Endodermal cell (in vitro differentiated cells): ENCODE measurements at regions not wholly inside any gene's neighbourhood (a gene's known extent, or its start where the extent isn't known, plus 50 kb on each side); places are given as distances from the start of the nearest gene placed in this dataset.
A peak's percentile ranks its signal among the peaks of the same experiment; 100 is the strongest.

ENCODE experiments used
- DNase-seq: peaks from one replicate; pipeline ENCODE4 v3.0.0-alpha.2; 2017
- H3K27ac ChIP-seq: 2 replicates; pipeline ENCODE4 v1.5.1; 2013; ENCODE audit warnings: mild to moderate bottlenecking, low read depth, low read length, moderate library complexity
- H3K27me3 ChIP-seq: 2 replicates; pipeline ENCODE4 v1.6.1; 2013; ENCODE audit warnings: mild to moderate bottlenecking, low read length, moderate library complexity; ENCODE audit not compliant: insufficient read depth, control insufficient read depth, poor library complexity, severe bottlenecking
- H3K36me3 ChIP-seq: 2 replicates; pipeline ENCODE4 v1.7.0; 2013; ENCODE audit warnings: mild to moderate bottlenecking, low read length, moderate library complexity; ENCODE audit not compliant: control insufficient read depth, insufficient read depth
- H3K4me1 ChIP-seq: one replicate; pipeline ENCODE4 v1.7.0; 2013; ENCODE audit warnings: low read length; ENCODE audit not compliant: control insufficient read depth, insufficient read depth
- H3K4me3 ChIP-seq: 2 replicates; pipeline ENCODE4 v1.5.1; 2013; ENCODE audit warnings: mild to moderate bottlenecking, low read length, moderate library complexity
- H3K9ac ChIP-seq: 2 replicates; pipeline ENCODE4 v1.6.1; 2013; ENCODE audit warnings: mild to moderate bottlenecking, low read length, moderate library complexity; ENCODE audit not compliant: poor library complexity, severe bottlenecking; ENCODE audit errors: extremely low read depth
- H3K9me3 ChIP-seq: 2 replicates; pipeline ENCODE4 v1.6.1; 2013; ENCODE audit warnings: mild to moderate bottlenecking, low read length, moderate library complexity; ENCODE audit not compliant: control insufficient read depth
- H3K27ac Mint-ChIP-seq: 2 replicates; pipeline ENCODE4 v1.8.0; 2020; ENCODE audit warnings: mixed read lengths
- H3K27me3 Mint-ChIP-seq: 2 replicates; pipeline ENCODE4 v1.8.0; 2021; ENCODE audit warnings: mild to moderate bottlenecking, mixed read lengths; ENCODE audit not compliant: insufficient read depth
- H3K36me3 Mint-ChIP-seq: 2 replicates; pipeline ENCODE4 v1.8.0; 2020; ENCODE audit warnings: low read depth, mixed read lengths
- H3K4me1 Mint-ChIP-seq: 2 replicates; pipeline ENCODE4 v1.8.0; 2020; ENCODE audit warnings: mixed read lengths
- H3K4me3 Mint-ChIP-seq: 2 replicates; pipeline ENCODE4 v1.8.0; 2020; ENCODE audit warnings: mild to moderate bottlenecking, moderate library complexity, mixed read lengths
- H3K9me3 Mint-ChIP-seq: 2 replicates; pipeline ENCODE4 v1.8.0; 2020; ENCODE audit warnings: mild to moderate bottlenecking, mixed read lengths
- WGBS, 2 experiments: methylation state at CpG; one replicate each; pipeline versions ENCODE4 v1.1.5 to v1.1.7; 2013; ENCODE audit warnings: missing lambda C conversion rate in 2 of 2, mixed read lengths in 1 of 2; ENCODE audit not compliant: insufficient coverage in 1 of 2, insufficient read length in 1 of 2; 5-methylcytosine and 5-hydroxymethylcytosine counted together
- TF ChIP-seq, protein P1 (sequence below): fragments of 200-600 bp; sonication (generic); conservative IDR thresholded peaks from 2 replicates; pipeline ENCODE4 v1.5.0; 2021; ENCODE audit warnings: antibody characterized with exemption, mild to moderate bottlenecking

GRCh38 chr2:207219676-207220501, 54.1 kb upstream of the KLF7 start:
- Histone ChIP-seq H3K27me3 (no peaks in the 10 kb centered on the region), H3K4me1 (peaks cover 14% of the 10 kb centered on the region), H3K9ac (no peak overlapping the region), H3K4me3 (no peak overlapping the region), H3K9me3 (no peaks in the 10 kb centered on the region), H3K27ac (peak overlapping the region; percentile 54), H3K36me3 (no peaks in the 10 kb centered on the region)
- TF ChIP-seq, protein P1, sequence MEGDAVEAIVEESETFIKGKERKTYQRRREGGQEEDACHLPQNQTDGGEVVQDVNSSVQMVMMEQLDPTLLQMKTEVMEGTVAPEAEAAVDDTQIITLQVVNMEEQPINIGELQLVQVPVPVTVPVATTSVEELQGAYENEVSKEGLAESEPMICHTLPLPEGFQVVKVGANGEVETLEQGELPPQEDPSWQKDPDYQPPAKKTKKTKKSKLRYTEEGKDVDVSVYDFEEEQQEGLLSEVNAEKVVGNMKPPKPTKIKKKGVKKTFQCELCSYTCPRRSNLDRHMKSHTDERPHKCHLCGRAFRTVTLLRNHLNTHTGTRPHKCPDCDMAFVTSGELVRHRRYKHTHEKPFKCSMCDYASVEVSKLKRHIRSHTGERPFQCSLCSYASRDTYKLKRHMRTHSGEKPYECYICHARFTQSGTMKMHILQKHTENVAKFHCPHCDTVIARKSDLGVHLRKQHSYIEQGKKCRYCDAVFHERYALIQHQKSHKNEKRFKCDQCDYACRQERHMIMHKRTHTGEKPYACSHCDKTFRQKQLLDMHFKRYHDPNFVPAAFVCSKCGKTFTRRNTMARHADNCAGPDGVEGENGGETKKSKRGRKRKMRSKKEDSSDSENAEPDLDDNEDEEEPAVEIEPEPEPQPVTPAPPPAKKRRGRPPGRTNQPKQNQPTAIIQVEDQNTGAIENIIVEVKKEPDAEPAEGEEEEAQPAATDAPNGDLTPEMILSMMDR, result no peak
- Mint-ChIP-seq H3K36me3 (no peaks in the 10 kb centered on the region), H3K27me3 (no peaks in the 10 kb centered on the region), H3K27ac (no peak overlapping the region), H3K9me3 (no peaks in the 10 kb centered on the region), H3K4me1 (peaks cover 41% of the 10 kb centered on the region), H3K4me3 (no peak overlapping the region)
- 87 to 93% methylated on average over 9 to 10 of the region's 10 CpGs for WGBS, 2 experiments
- DNase-seq, result no peak

DNA sequence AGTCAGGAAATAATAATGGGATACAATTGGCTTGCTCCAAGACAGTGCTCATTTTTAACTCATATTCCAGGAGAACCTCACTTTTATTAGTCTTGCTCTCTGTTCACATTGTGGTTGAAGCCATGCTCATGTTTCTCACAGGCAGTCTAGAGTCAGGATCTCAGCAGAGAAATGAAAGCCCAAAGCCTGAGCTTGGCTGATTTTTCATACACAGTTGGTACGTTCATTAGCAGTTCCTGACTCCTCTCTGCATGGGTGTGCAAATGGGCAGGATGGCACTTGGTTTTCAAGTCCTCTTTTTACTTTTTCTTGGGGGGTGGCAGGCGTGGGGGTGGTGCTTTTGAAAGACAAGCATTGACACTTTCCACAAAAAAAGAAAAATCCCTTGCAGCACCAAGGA, 56.0 kb upstream of the KLF7 start:
- Histone ChIP-seq H3K4me1 (peaks cover 25% of the 10 kb centered on the region), H3K27me3 (no peaks in the 10 kb centered on the region), H3K27ac (no peak overlapping the region), H3K4me3 (no peak overlapping the region), H3K9me3 (no peaks in the 10 kb centered on the region), H3K36me3 (no peaks in the 10 kb centered on the region), H3K9ac (no peak overlapping the region)
- Mint-ChIP-seq H3K4me1 (peaks cover 47% of the 10 kb centered on the region), H3K36me3 (no peaks in the 10 kb centered on the region), H3K27ac (no peak overlapping the region), H3K4me3 (no peak overlapping the region), H3K27me3 (no peaks in the 10 kb centered on the region), H3K9me3 (no peaks in the 10 kb centered on the region)
- 79 to 100% methylated on average over 1 to 2 of the region's 2 CpGs for WGBS, 2 experiments
- DNase-seq, result no peak
- TF ChIP-seq, protein P1, result no peak

DNA sequence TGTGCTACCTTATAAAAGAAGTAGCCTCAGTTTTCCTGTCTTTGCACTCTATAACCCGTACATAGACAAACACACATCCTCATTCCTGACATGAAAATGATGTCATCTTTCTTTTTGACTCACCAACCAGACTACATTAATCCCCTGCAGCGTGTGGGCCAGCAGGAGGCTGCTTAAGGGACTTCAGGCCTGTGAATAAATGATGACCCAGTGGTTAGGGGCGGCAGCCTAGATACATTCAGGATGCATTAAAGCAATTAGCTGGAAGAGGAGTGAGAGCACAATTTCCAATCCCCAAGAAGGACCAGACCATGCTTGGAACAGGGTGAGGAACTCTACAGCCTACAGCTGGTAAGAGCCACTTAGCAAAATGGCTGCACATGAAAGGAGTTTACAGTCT, 57.3 kb upstream of the KLF7 start:
- Mint-ChIP-seq H3K27ac (no peak overlapping the region), H3K27me3 (no peaks in the 10 kb centered on the region), H3K9me3 (no peaks in the 10 kb centered on the region), H3K4me1 (peaks cover 59% of the 10 kb centered on the region), H3K4me3 (no peak overlapping the region), H3K36me3 (no peaks in the 10 kb centered on the region)
- peaks cover 36% of the 10 kb centered on the region for H3K4me1 ChIP-seq
- H3K9ac ChIP-seq, result no peak overlapping the region
- TF ChIP-seq, protein P1, result no peak
- no peak overlapping the region for H3K4me3 ChIP-seq
- WGBS, 2 experiments, result 83 to 87% methylated on average over 2 to 3 of the region's 3 CpGs
- no peaks in the 10 kb centered on the region for H3K36me3 ChIP-seq
- no peaks in the 10 kb centered on the region for H3K9me3 ChIP-seq
- H3K27ac ChIP-seq, result peak overlapping the region; percentile 34
- DNase-seq, result no peak
- no peaks in the 10 kb centered on the region for H3K27me3 ChIP-seq
